HEK293 (cell line): ENCODE measurements at regions not wholly inside any gene's neighbourhood (a gene's known extent, or its start where the extent isn't known, plus 50 kb on each side); places are given as distances from the start of the nearest gene placed in this dataset.

ENCODE experiments used
- CTCF ChIA-PET: fragments of 350-600 bp; formaldehyde crosslinking; extraction: SDS; loops from one replicate; lab custom pipeline; 2021; ENCODE audit warnings: antibody characterized with exemption; lab: Yijun Ruan, JAX
- POLR2A ChIA-PET: fragments of 300-600 bp; formaldehyde crosslinking; extraction: SDS; loops from one replicate; lab custom pipeline; 2020; ENCODE audit warnings: antibody characterized with exemption, inconsistent platforms; lab: Yijun Ruan, JAX
- H3K27ac ChIP-seq: fragments of 200-500 bp; sonication (Bioruptor generic); 2 replicates; pipeline ENCODE4 v1.5.1; 2014; ENCODE audit warnings: low read depth, low read length, control low read depth, inconsistent platforms; ENCODE audit errors: extremely low read depth
- H3K36me3 ChIP-seq, 2 experiments: fragments of 200-500 bp in 1 of 2; sonication (Bioruptor generic) in 1 of 2; 1 replicate in 1 of 2; 2 replicates in 1 of 2; pipeline ENCODE4 v1.5.1; 2014 to 2017; ENCODE audit warnings: inconsistent platforms in 2 of 2, low read length in 2 of 2; ENCODE audit not compliant: control insufficient read depth in 2 of 2, insufficient read depth in 1 of 2
- H3K4me1 ChIP-seq: fragments of 200-500 bp; sonication (Bioruptor generic); 2 replicates; pipeline ENCODE4 v1.5.1; 2014; ENCODE audit warnings: mild to moderate bottlenecking, low read length, inconsistent platforms; ENCODE audit not compliant: control insufficient read depth, insufficient read depth
- H3K4me3 ChIP-seq: 2 replicates; pipeline ENCODE4 v1.5.1; 2011; ENCODE audit warnings: low read depth, mild to moderate bottlenecking, control low read depth, low read length, moderate library complexity
- H3K9me3 ChIP-seq: fragments of 200-500 bp; sonication (Bioruptor generic); 2 replicates; pipeline ENCODE4 v1.5.1; 2014; ENCODE audit warnings: low read depth, low read length, inconsistent platforms; ENCODE audit not compliant: control insufficient read depth, insufficient read depth
- KLF7 ChIP-seq: fragments of 450-650 bp; formaldehyde crosslinking; IDR thresholded peaks from 2 replicates; pipeline ENCODE4 v1.5.1; 2016; ENCODE audit warnings: missing biosample characterization, missing genetic modification characterization, borderline replicate concordance
- OVOL3 ChIP-seq: fragments of 450-650 bp; formaldehyde crosslinking; IDR thresholded peaks from 2 replicates; pipeline ENCODE4 v1.5.1; 2016; ENCODE audit warnings: missing biosample characterization, missing genetic modification characterization
- PATZ1 ChIP-seq: fragments of 450-650 bp; formaldehyde crosslinking; IDR thresholded peaks from 2 replicates; pipeline ENCODE4 v1.5.1; 2016; ENCODE audit warnings: missing biosample characterization, missing genetic modification characterization
- PRDM6 ChIP-seq: fragments of 450-650 bp; formaldehyde crosslinking; IDR thresholded peaks from 2 replicates; pipeline ENCODE4 v1.5.1; 2017; ENCODE audit warnings: missing biosample characterization, missing genetic modification characterization
- SP7 ChIP-seq: fragments of 450-650 bp; formaldehyde crosslinking; IDR thresholded peaks from 2 replicates; pipeline ENCODE4 v1.5.1; 2016; ENCODE audit warnings: missing biosample characterization, missing genetic modification characterization
- ZBTB21 ChIP-seq: fragments of 450-650 bp; formaldehyde crosslinking; IDR thresholded peaks from 2 replicates; pipeline ENCODE4 v1.5.1; 2017; ENCODE audit warnings: missing biosample characterization, missing genetic modification characterization
- ZBTB8A ChIP-seq: fragments of 450-650 bp; formaldehyde crosslinking; IDR thresholded peaks from 2 replicates; pipeline ENCODE4 v1.5.1; 2016; ENCODE audit warnings: missing biosample characterization, missing genetic modification characterization
- ZIC2 ChIP-seq: fragments of 450-650 bp; formaldehyde crosslinking; IDR thresholded peaks from 2 replicates; pipeline ENCODE4 v1.5.1; 2016; ENCODE audit warnings: missing biosample characterization, missing genetic modification characterization
- ZNF157 ChIP-seq: fragments of 450-650 bp; formaldehyde crosslinking; IDR thresholded peaks from 2 replicates; pipeline ENCODE4 v1.5.1; 2016; ENCODE audit warnings: missing biosample characterization, missing genetic modification characterization
- ZNF266 ChIP-seq: fragments of 450-650 bp; formaldehyde crosslinking; IDR thresholded peaks from 2 replicates; pipeline ENCODE4 v1.5.1; 2016; ENCODE audit warnings: missing biosample characterization, missing genetic modification characterization, low read depth
- ZNF280C ChIP-seq: fragments of 450-650 bp; formaldehyde crosslinking; IDR thresholded peaks from 2 replicates; pipeline ENCODE4 v1.5.1; 2016; ENCODE audit warnings: missing biosample characterization, missing genetic modification characterization
- ZNF350 ChIP-seq: fragments of 450-650 bp; formaldehyde crosslinking; IDR thresholded peaks from 2 replicates; pipeline ENCODE4 v1.5.0; 2017; ENCODE audit warnings: missing biosample characterization, mild to moderate bottlenecking, missing genetic modification characterization
- ZNF354C ChIP-seq: fragments of 450-650 bp; formaldehyde crosslinking; IDR thresholded peaks from 2 replicates; pipeline ENCODE4 v1.5.1; 2016; ENCODE audit warnings: missing biosample characterization, missing genetic modification characterization, low read depth, borderline replicate concordance
- ZNF404 ChIP-seq: fragments of 450-650 bp; formaldehyde crosslinking; IDR thresholded peaks from 2 replicates; pipeline ENCODE4 v1.5.1; 2017; ENCODE audit warnings: missing biosample characterization, missing genetic modification characterization
- ZNF449 ChIP-seq: fragments of 450-650 bp; formaldehyde crosslinking; IDR thresholded peaks from 2 replicates; pipeline ENCODE4 v1.5.1; 2017; ENCODE audit warnings: missing biosample characterization, mild to moderate bottlenecking, missing genetic modification characterization, moderate library complexity
- ZNF521 ChIP-seq: fragments of 450-650 bp; formaldehyde crosslinking; IDR thresholded peaks from 2 replicates; pipeline ENCODE4 v1.5.1; 2017; ENCODE audit warnings: missing biosample characterization, mild to moderate bottlenecking, missing genetic modification characterization
- ZNF560 ChIP-seq: fragments of 450-650 bp; formaldehyde crosslinking; IDR thresholded peaks from 2 replicates; pipeline ENCODE4 v1.5.1; 2017; ENCODE audit warnings: missing biosample characterization, missing genetic modification characterization, borderline replicate concordance
- ZNF571 ChIP-seq: fragments of 450-650 bp; formaldehyde crosslinking; IDR thresholded peaks from 2 replicates; pipeline ENCODE4 v1.5.0; 2017; ENCODE audit warnings: missing biosample characterization, missing genetic modification characterization
- ZNF624 ChIP-seq: fragments of 450-650 bp; formaldehyde crosslinking; IDR thresholded peaks from 2 replicates; pipeline ENCODE4 v1.5.1; 2017; ENCODE audit warnings: missing biosample characterization, missing genetic modification characterization
- ZNF670 ChIP-seq: fragments of 450-650 bp; formaldehyde crosslinking; IDR thresholded peaks from 2 replicates; pipeline ENCODE4 v1.5.1; 2016; ENCODE audit warnings: missing biosample characterization, missing genetic modification characterization, low read depth
- ZNF677 ChIP-seq: fragments of 450-650 bp; IDR thresholded peaks from 2 replicates; pipeline ENCODE4 v1.5.0; 2018; ENCODE audit warnings: missing biosample characterization, mild to moderate bottlenecking, missing genetic modification characterization, moderate library complexity
- ZNF692 ChIP-seq: fragments of 450-650 bp; formaldehyde crosslinking; IDR thresholded peaks from 2 replicates; pipeline ENCODE4 v1.5.1; 2016; ENCODE audit warnings: missing biosample characterization, missing genetic modification characterization
- ZNF704 ChIP-seq: fragments of 450-650 bp; formaldehyde crosslinking; IDR thresholded peaks from 2 replicates; pipeline ENCODE4 v1.5.1; 2016; ENCODE audit warnings: missing biosample characterization, missing genetic modification characterization
- ZXDB ChIP-seq: fragments of 450-650 bp; formaldehyde crosslinking; IDR thresholded peaks from 2 replicates; pipeline ENCODE4 v1.5.1; 2016; ENCODE audit warnings: missing biosample characterization, missing genetic modification characterization

- Histone ChIP-seq H3K9me3 (no peaks in the 10 kb centered on the region), H3K36me3 (no peaks in the 10 kb centered on the region), H3K4me3 (no peak overlapping the region), H3K4me1 (no peaks in the 10 kb centered on the region), H3K27ac (no peak overlapping the region)
- ChIA-PET POLR2A (no interaction called here), CTCF (no interaction called here)
- TF ChIP-seq ZNF350 (tag by site-specific recombination) (no peak), ZNF677 (tag by site-specific recombination) (no peak), ZNF404 (tag by site-specific recombination) (no peak), ZIC2 (tag by site-specific recombination) (no peak), ZNF692 (no peak), KLF7 (tag by site-specific recombination) (no peak), ZXDB (no peak), ZNF571 (tag by site-specific recombination) (no peak), ZNF354C (tag by site-specific recombination) (no peak), PRDM6 (tag by site-specific recombination) (no peak)
Measured at GRCh38 chr2:108092886-108093285, 106.6 kb downstream of the SLC5A7 start.

- Histone ChIP-seq H3K4me1 (no peaks in the 10 kb centered on the region), H3K9me3 (no peaks in the 10 kb centered on the region), H3K4me3 (no peak overlapping the region), H3K36me3 (no peaks in the 10 kb centered on the region), H3K27ac (no peak overlapping the region)
- ChIA-PET POLR2A (no interaction called here), CTCF (no interaction called here)
- no peak for TF ChIP-seq ZBTB21 (tag by site-specific recombination)
- TF ChIP-seq ZNF704 (tag by site-specific recombination) = no peak
- no peak for TF ChIP-seq ZNF670 (tag by site-specific recombination)
- TF ChIP-seq ZBTB8A (tag by site-specific recombination) = no peak
- TF ChIP-seq ZNF449 = no peak
- no peak for TF ChIP-seq ZNF521 (tag by site-specific recombination)
- no peak for TF ChIP-seq ZNF624
- TF ChIP-seq ZNF266 (tag by site-specific recombination) = no peak
Measured at GRCh38 chr2:108101481-108101880, 115.2 kb downstream of the SLC5A7 start.

GRCh38 chr2:108106731-108107130 lies 120.4 kb downstream of the SLC5A7 start:
- CTCF ChIA-PET = interaction anchor here (0.6 kb wide), 1 partner anchor 165 kb away, joined by 4 read pairs; no protein-coding TSS in a partner anchor
- POLR2A ChIA-PET = no interaction called here
- TF ChIP-seq ZNF560 = no peak
- TF ChIP-seq SP7 (tag by site-specific recombination) = no peak
- no peak for TF ChIP-seq ZNF280C (tag by site-specific recombination)
- no peak for TF ChIP-seq OVOL3 (tag by site-specific recombination)
- no peak for TF ChIP-seq ZNF157 (tag by site-specific recombination)
- TF ChIP-seq PATZ1 (tag by site-specific recombination) = no peak

More at GRCh38 chr2:108106731-108107130, 120.4 kb downstream of the SLC5A7 start:
- no peaks in the 10 kb centered on the region for H3K36me3 ChIP-seq
- no peak overlapping the region for H3K27ac ChIP-seq
- H3K9me3 ChIP-seq = no peaks in the 10 kb centered on the region
- H3K4me3 ChIP-seq = no peak overlapping the region
- no peaks in the 10 kb centered on the region for H3K4me1 ChIP-seq
